NCI-H345 (cell line): ENCODE measurements at regions not wholly inside any gene's neighbourhood (a gene's known extent, or its start where the extent isn't known, plus 50 kb on each side); places are given as distances from the start of the nearest gene placed in this dataset.

Source experiments
- DNase-seq: peaks from one replicate; lab custom pipeline; 2025; lab: John Stamatoyannopoulos, UW

DNA sequence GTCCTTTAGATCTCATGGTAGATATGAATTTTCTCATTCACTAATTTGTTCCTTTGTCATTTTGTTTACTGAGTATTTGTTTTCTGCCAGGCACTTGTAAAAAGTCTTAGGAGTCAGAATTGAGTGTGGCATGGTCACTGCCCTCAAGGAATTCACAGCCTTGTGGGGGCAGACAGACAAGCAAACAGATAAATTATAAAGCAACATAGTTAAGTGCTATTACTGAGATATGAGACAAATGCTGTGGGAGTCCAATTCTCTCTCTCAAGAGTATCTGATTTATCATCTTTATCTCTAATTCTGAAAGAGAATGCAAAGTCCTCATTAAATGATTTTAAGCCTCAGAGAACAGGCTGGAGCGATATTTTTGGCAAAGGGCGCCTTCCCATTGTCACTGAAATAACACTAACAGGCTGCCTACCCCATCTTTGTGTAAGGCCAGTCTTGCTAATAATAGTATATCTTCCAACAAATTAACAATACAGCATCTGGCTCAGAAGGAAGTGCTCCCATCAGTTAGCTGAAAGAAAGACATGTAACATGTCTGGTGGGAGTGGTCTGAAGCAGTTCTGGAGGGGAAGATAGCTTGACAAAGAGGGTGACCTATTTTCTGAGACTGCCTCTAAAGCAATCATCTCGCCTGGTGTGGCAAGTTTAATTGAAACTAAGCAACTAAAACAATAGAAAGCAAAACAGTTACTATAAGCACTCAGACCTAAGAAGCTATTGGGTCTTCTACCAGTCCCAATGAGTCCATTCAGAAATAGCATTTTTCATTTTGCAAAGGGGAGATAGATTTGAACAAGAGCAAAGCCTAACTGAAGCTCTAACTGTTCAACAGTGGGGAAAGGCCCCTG, 61.5 kb upstream of the AMOT start:
- no peak for DNase-seq

DNA sequence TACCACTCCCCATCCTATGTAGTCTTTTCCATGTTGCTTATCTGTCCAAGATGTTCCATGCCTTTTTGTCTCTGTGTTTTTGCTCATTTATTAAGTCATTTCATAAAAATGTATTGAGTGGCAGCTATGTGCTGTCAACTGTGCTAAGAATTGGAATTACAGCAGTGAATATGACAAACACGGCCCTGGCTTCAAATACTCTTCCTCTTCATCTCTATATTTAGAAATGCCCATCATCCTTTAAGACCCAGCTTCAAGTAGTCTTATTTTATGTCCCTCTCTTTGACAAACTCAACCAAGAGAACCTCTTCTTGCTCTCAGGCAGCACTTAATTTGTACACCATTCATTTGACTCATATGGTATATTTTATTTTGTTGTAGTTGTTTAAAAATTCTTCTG, 55.4 kb upstream of the AMOT start:
- no peak for DNase-seq
